ENCODE measurements at regions not wholly inside any gene's neighbourhood (a gene's known extent, or its start where the extent isn't known, plus 50 kb on each side); places are given as distances from the start of the nearest gene placed in this dataset.

GRCh38 chr2:157170299-157170698, 87.2 kb upstream of the GALNT5 start:
- TF ChIP-seq CTCF (conservative IDR thresholded peaks at IDR 0.05; ENCODE audit: low read length) (no peak), EZH2phosphoT487 (IDR thresholded peaks at IDR 0.05; ENCODE audit: borderline replicate concordance, low read depth, low read length) (no peak)

All from OCI-LY7 (cell line).